ENCODE measurements at regions not wholly inside any gene's neighbourhood (a gene's known extent, or its start where the extent isn't known, plus 50 kb on each side); places are given as distances from the start of the nearest gene placed in this dataset.

DNA sequence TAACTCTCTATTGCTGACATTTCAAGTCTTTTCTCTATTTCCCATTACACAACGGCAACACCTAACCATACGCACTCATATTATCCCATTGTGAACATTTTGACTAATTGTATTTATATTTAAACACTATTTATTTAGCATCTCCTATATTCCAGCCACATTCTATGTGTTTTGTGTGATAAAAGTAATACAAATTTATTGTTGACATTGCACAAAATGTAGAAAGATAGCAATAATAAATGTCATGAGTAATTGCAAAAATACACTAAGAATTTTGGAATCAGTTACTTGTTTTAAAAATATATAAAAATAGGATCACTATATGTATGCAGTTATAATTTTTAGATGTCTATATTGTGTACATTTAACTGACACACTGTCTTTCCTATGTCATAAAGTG lies 413.0 kb upstream of the PTPRD start:
- ATAC-seq (no peak), DNase-seq (no peak)
- Mint-ChIP-seq H3K36me3 (ENCODE audit: low read depth) (no peaks in the 10 kb centered on the region), H3K27ac (no peak overlapping the region), H3K4me3 (no peak overlapping the region), H3K27me3 (no peaks in the 10 kb centered on the region), H3K9me3 (peaks cover 14% of the 10 kb centered on the region), H3K4me1 (ENCODE audit: low read depth) (no peaks in the 10 kb centered on the region)
- TF ChIP-seq, protein P1, sequence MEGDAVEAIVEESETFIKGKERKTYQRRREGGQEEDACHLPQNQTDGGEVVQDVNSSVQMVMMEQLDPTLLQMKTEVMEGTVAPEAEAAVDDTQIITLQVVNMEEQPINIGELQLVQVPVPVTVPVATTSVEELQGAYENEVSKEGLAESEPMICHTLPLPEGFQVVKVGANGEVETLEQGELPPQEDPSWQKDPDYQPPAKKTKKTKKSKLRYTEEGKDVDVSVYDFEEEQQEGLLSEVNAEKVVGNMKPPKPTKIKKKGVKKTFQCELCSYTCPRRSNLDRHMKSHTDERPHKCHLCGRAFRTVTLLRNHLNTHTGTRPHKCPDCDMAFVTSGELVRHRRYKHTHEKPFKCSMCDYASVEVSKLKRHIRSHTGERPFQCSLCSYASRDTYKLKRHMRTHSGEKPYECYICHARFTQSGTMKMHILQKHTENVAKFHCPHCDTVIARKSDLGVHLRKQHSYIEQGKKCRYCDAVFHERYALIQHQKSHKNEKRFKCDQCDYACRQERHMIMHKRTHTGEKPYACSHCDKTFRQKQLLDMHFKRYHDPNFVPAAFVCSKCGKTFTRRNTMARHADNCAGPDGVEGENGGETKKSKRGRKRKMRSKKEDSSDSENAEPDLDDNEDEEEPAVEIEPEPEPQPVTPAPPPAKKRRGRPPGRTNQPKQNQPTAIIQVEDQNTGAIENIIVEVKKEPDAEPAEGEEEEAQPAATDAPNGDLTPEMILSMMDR (IDR thresholded peaks at IDR 0.05), result no peak
- intact Hi-C loops (cut with micrococcal nuclease), result no loop called here
- POLR2A ChIA-PET, result no interaction called here
- CTCF ChIA-PET, result no interaction called here

DNA sequence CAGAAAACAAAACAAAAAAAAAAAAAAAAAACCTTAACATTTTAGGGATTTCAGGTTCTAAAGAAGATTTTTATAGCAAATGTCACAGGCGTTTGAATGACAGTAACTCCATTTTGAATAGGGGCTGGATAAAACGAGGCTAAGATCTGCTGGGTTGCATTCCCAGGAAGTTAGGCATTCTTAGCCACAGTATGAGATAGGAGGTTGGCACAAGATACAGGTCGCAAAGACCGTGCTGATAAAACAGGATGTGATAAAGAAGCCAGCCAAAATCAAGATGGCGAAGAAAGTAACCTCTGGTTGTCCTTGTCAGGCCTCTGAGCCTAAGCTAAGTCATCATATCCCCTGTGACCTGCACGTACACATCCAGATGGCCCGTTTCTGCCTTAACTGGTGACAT lies 425.6 kb upstream of the PTPRD start:
- CTCF ChIA-PET, result no interaction called here
- TF ChIP-seq, protein P1 (IDR thresholded peaks at IDR 0.05), result no peak
- DNase-seq, result no peak

GRCh38 chr9:11039006-11039405 lies 426.2 kb upstream of the PTPRD start:
- H3K27me3 Mint-ChIP-seq, result no peaks in the 10 kb centered on the region
- intact Hi-C loops (cut with micrococcal nuclease), result no loop called here
- peaks cover 12% of the 10 kb centered on the region for H3K9me3 Mint-ChIP-seq
- ChIA-PET POLR2A (no interaction called here), CTCF (no interaction called here)
- no peak overlapping the region for H3K27ac Mint-ChIP-seq
- no peaks in the 10 kb centered on the region for H3K36me3 Mint-ChIP-seq (ENCODE audit: low read depth)
- H3K4me1 Mint-ChIP-seq (ENCODE audit: low read depth), result no peaks in the 10 kb centered on the region
- no peak for ATAC-seq
- no peak for DNase-seq
- TF ChIP-seq, protein P1 (IDR thresholded peaks at IDR 0.05), result no peak
- H3K4me3 Mint-ChIP-seq, result no peak overlapping the region

More for the DNA sequence above, 425.6 kb upstream of the PTPRD start:
- Mint-ChIP-seq H3K27ac (no peak overlapping the region), H3K36me3 (ENCODE audit: low read depth) (no peaks in the 10 kb centered on the region), H3K4me1 (ENCODE audit: low read depth) (no peaks in the 10 kb centered on the region), H3K9me3 (peaks cover 12% of the 10 kb centered on the region), H3K4me3 (no peak overlapping the region), H3K27me3 (no peaks in the 10 kb centered on the region)
- no peak for ATAC-seq
- POLR2A ChIA-PET, result no interaction called here
- intact Hi-C loops (cut with micrococcal nuclease), result no loop called here

- Mint-ChIP-seq H3K27me3 (no peaks in the 10 kb centered on the region), H3K4me3 (no peak overlapping the region), H3K4me1 (ENCODE audit: low read depth) (no peaks in the 10 kb centered on the region), H3K9me3 (peaks cover 11% of the 10 kb centered on the region), H3K36me3 (ENCODE audit: low read depth) (no peaks in the 10 kb centered on the region), H3K27ac (no peak overlapping the region)
- POLR2A ChIA-PET, result no interaction called here
- DNase-seq, result no peak
- TF ChIP-seq, protein P1 (IDR thresholded peaks at IDR 0.05), result no peak
- ATAC-seq, result no peak
- CTCF ChIA-PET, result no interaction called here
- intact Hi-C loops (cut with micrococcal nuclease), result no loop called here
These were observed 432.8 kb upstream of the PTPRD start for GRCh38 chr9:11045589-11045988.

GRCh38 chr9:11063263-11063662 lies 450.5 kb upstream of the PTPRD start:
- ChIA-PET CTCF (no interaction called here), POLR2A (no interaction called here)
- DNase-seq (no peak), ATAC-seq (no peak)
- Mint-ChIP-seq H3K27ac (no peak overlapping the region), H3K27me3 (no peaks in the 10 kb centered on the region), H3K36me3 (ENCODE audit: low read depth) (no peaks in the 10 kb centered on the region), H3K4me3 (no peak overlapping the region), H3K9me3 (peaks cover 10% of the 10 kb centered on the region), H3K4me1 (ENCODE audit: low read depth) (no peaks in the 10 kb centered on the region)
- intact Hi-C loops (cut with micrococcal nuclease), result no loop called here
- TF ChIP-seq, protein P1 (IDR thresholded peaks at IDR 0.05), result no peak

Measured in activated CD8-positive, alpha-beta T cell treated with anti-CD3 and anti-CD28 coated beads for 36 hours (primary cell).